ENCODE measurements at regions not wholly inside any gene's neighbourhood (a gene's known extent, or its start where the extent isn't known, plus 50 kb on each side); places are given as distances from the start of the nearest gene placed in this dataset.

- Histone ChIP-seq H3K4me2 (ENCODE audit: insufficient read depth, low read length) (no peak overlapping the region), H3K27me3 (ENCODE audit: control insufficient read depth in 2 of 2, insufficient read depth in 2 of 2, low read length in 2 of 2) (no peaks in the 10 kb centered on the region), H3K4me3 (replicated peaks in 1 of 3; ENCODE audit: insufficient read depth in 1 of 3, low read depth in 1 of 3, low read length in 3 of 3) (no peak overlapping the region), H4K20me1 (replicated peaks; ENCODE audit: control insufficient read depth, extremely low read depth, insufficient read depth, low read length) (no peaks in the 10 kb centered on the region), H3K36me3 (ENCODE audit: control insufficient read depth in 2 of 2, extremely low read depth in 1 of 2, insufficient read depth in 2 of 2, low read length in 2 of 2) (no peaks in the 10 kb centered on the region), H2AFZ (ENCODE audit: low read depth, low read length) (no peak overlapping the region), H3K9me3 (replicated peaks; ENCODE audit: control insufficient read depth, insufficient read depth, low read length) (no peaks in the 10 kb centered on the region), H3K79me2 (ENCODE audit: control insufficient read depth, insufficient read depth, low read length) (no peaks in the 10 kb centered on the region), H3K27ac (ENCODE audit: insufficient read depth, low read depth, low read length) (no peak overlapping the region), H3K9ac (replicated peaks; ENCODE audit: extremely low read depth, insufficient read depth, low read length) (no peak overlapping the region), H3K4me1 (ENCODE audit: control insufficient read depth, extremely low read depth, insufficient read depth, low read length) (no peaks in the 10 kb centered on the region), H3K9me1 (replicated peaks; ENCODE audit: control insufficient read depth, extremely low read depth, insufficient read depth, low read length) (no peaks in the 10 kb centered on the region)
- ChIA-PET POLR2A (no interaction called here), CTCF (no interaction called here)
- dilution Hi-C loops (cut with MboI; ENCODE audit: extremely low pct_ligation_motif_present, low sequenced_read_pairs) = no loop called here
- TF ChIP-seq MYC (IDR thresholded peaks at IDR 0.05; ENCODE audit: low read depth, low read length) = no peak
- TF ChIP-seq MAX (IDR thresholded peaks at IDR 0.05; ENCODE audit: insufficient read depth, insufficient read length) = no peak
- no peak for TF ChIP-seq GATA2 (IDR thresholded peaks at IDR 0.05; ENCODE audit: insufficient read depth, insufficient read length, low read depth, low read length)
- no peak for TF ChIP-seq FOS (IDR thresholded peaks at IDR 0.05; ENCODE audit: borderline replicate concordance, insufficient read depth, low read length)
- TF ChIP-seq POLR2AphosphoS5 (IDR thresholded peaks at IDR 0.05; ENCODE audit: insufficient read depth, low read depth, low read length) = no peak
- no peak for TF ChIP-seq POLR2A (IDR thresholded peaks at IDR 0.05; ENCODE audit: low read depth, low read length)
- TF ChIP-seq CTCF (IDR thresholded peaks at IDR 0.05; ENCODE audit: extremely low read depth in 1 of 2, insufficient read depth in 1 of 2, low read depth in 1 of 2, low read length in 2 of 2) = no peak
- TF ChIP-seq JUN (IDR thresholded peaks at IDR 0.05; ENCODE audit: borderline replicate concordance, insufficient read depth, insufficient read length, low read depth) = no peak
- no peak for TF ChIP-seq EZH2 (IDR thresholded peaks at IDR 0.05; ENCODE audit: borderline replicate concordance, low read depth, low read length, severe bottlenecking)
- intact Hi-C loops (cut with micrococcal nuclease) = no loop called here
- DNase-seq (ENCODE audit: low read depth, low spot score) (no peak), FAIRE-seq (no peak)
- no TSS peak for BruUV-seq (replicated peaks)
Observed at GRCh38 chr4:42309361-42310260, 87.7 kb upstream of the SHISA3 start.

Measured in endothelial cell of umbilical vein (primary cell).